Lower leg skin (tissue), 3 donors: ENCODE measurements at regions not wholly inside any gene's neighbourhood (a gene's known extent, or its start where the extent isn't known, plus 50 kb on each side); places are given as distances from the start of the nearest gene placed in this dataset.

Experiments used
- POLR2A ChIP-seq, 2 donors: fragments of 450-650 bp; IDR thresholded peaks; one replicate each; pipeline ENCODE4 v1.6.1; 2016 to 2017; ENCODE audit warnings: antibody characterized with exemption in 2 of 2, mild to moderate bottlenecking in 1 of 2, moderate library complexity in 1 of 2
- TF ChIP-seq, protein P1 (sequence below), 3 donors: fragments of 450-650 bp; IDR thresholded peaks; one replicate each; pipeline ENCODE4 v1.5.1; 2016; ENCODE audit warnings: antibody characterized with exemption in 3 of 3, mild to moderate bottlenecking in 3 of 3, moderate library complexity in 2 of 3

- TF ChIP-seq, protein P1, sequence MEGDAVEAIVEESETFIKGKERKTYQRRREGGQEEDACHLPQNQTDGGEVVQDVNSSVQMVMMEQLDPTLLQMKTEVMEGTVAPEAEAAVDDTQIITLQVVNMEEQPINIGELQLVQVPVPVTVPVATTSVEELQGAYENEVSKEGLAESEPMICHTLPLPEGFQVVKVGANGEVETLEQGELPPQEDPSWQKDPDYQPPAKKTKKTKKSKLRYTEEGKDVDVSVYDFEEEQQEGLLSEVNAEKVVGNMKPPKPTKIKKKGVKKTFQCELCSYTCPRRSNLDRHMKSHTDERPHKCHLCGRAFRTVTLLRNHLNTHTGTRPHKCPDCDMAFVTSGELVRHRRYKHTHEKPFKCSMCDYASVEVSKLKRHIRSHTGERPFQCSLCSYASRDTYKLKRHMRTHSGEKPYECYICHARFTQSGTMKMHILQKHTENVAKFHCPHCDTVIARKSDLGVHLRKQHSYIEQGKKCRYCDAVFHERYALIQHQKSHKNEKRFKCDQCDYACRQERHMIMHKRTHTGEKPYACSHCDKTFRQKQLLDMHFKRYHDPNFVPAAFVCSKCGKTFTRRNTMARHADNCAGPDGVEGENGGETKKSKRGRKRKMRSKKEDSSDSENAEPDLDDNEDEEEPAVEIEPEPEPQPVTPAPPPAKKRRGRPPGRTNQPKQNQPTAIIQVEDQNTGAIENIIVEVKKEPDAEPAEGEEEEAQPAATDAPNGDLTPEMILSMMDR (IDR thresholded peaks at IDR 0.05): no peak
- TF ChIP-seq POLR2A (IDR thresholded peaks at IDR 0.05): no peak
These were observed 822.5 kb downstream of the KCNJ18 start for GRCh38 chr17:22514767-22515320.
